ENCODE measurements at regions not wholly inside any gene's neighbourhood (a gene's known extent, or its start where the extent isn't known, plus 50 kb on each side); places are given as distances from the start of the nearest gene placed in this dataset.

GRCh38 chr10:114735946-114736345, 77.9 kb upstream of the ABLIM1 start:
- TF ChIP-seq YY2 (tag by site-specific recombination; IDR thresholded peaks at IDR 0.05): no peak
- TF ChIP-seq ZNF555 (tag by site-specific recombination; conservative IDR thresholded peaks at IDR 0.05): no peak
- no peak for TF ChIP-seq ZNF76 (tag by site-specific recombination; IDR thresholded peaks at IDR 0.05; ENCODE audit: borderline replicate concordance, low read depth)
- no peak for TF ChIP-seq ZSCAN30 (tag by site-specific recombination; IDR thresholded peaks at IDR 0.05)
- no peak for TF ChIP-seq ZNF521 (tag by site-specific recombination; IDR thresholded peaks at IDR 0.05)
- TF ChIP-seq ZNF621 (tag by site-specific recombination; IDR thresholded peaks at IDR 0.05): no peak
- TF ChIP-seq ZNF658 (tag by site-specific recombination; IDR thresholded peaks at IDR 0.05): no peak
- TF ChIP-seq ZNF600 (tag by site-specific recombination; IDR thresholded peaks at IDR 0.05): no peak
- TF ChIP-seq ZNF214 (tag by site-specific recombination; IDR thresholded peaks at IDR 0.05; ENCODE audit: borderline replicate concordance): no peak
- no peak for TF ChIP-seq HOXC10 (CRISPR knock-in tag; IDR thresholded peaks at IDR 0.05)
- no peak for TF ChIP-seq BCL11B (tag by site-specific recombination; IDR thresholded peaks at IDR 0.05; ENCODE audit: low read depth)
- TF ChIP-seq ZNF10 (tag by site-specific recombination; IDR thresholded peaks at IDR 0.05): no peak
- no peak for TF ChIP-seq ZNF561 (tag by site-specific recombination; IDR thresholded peaks at IDR 0.05; ENCODE audit: borderline replicate concordance)
- no peak for TF ChIP-seq ZNF341 (tag by site-specific recombination; IDR thresholded peaks at IDR 0.05; ENCODE audit: low read depth)
- H3K27ac ChIP-seq (ENCODE audit: extremely low read depth, low read depth, low read length): no peak overlapping the region

GRCh38 chr10:114743521-114744231, 77.9 kb upstream of the FHIP2A start:
- POLR2A ChIA-PET: no interaction called here
- no peak for TF ChIP-seq GLI2 (tag by site-specific recombination; IDR thresholded peaks at IDR 0.05; ENCODE audit: borderline replicate concordance, low read depth)
- no peak for TF ChIP-seq ZNF335 (tag by site-specific recombination; conservative IDR thresholded peaks at IDR 0.05)
- no peak for TF ChIP-seq SP2 (tag by site-specific recombination; IDR thresholded peaks at IDR 0.05)
- TF ChIP-seq EGR2 (tag by site-specific recombination; IDR thresholded peaks at IDR 0.05; ENCODE audit: low read depth): no peak
- no peak for TF ChIP-seq ZNF133 (tag by site-specific recombination; IDR thresholded peaks at IDR 0.05)
- no peak for TF ChIP-seq ZEB2 (tag by site-specific recombination; IDR thresholded peaks at IDR 0.05)
- TF ChIP-seq ZNF18 (tag by site-specific recombination; IDR thresholded peaks at IDR 0.05): no peak
- TF ChIP-seq ZNF670 (tag by site-specific recombination; IDR thresholded peaks at IDR 0.05; ENCODE audit: low read depth): no peak
- no peak for TF ChIP-seq PRDM1 (tag by site-specific recombination; IDR thresholded peaks at IDR 0.05)
- TF ChIP-seq ZNF596 (tag by site-specific recombination; IDR thresholded peaks at IDR 0.05): no peak
- TF ChIP-seq ZFP3 (tag by site-specific recombination; IDR thresholded peaks at IDR 0.05; ENCODE audit: low read depth): no peak
- no peak for TF ChIP-seq KLF10 (tag by site-specific recombination; IDR thresholded peaks at IDR 0.05)
- no peak for TF ChIP-seq ZNF404 (tag by site-specific recombination; IDR thresholded peaks at IDR 0.05)
- TF ChIP-seq ZNF426 (tag by site-specific recombination; IDR thresholded peaks at IDR 0.05): no peak
- TF ChIP-seq ZNF571 (tag by site-specific recombination; IDR thresholded peaks at IDR 0.05): no peak
- TF ChIP-seq ZNF433 (tag by site-specific recombination; IDR thresholded peaks at IDR 0.05; ENCODE audit: low read depth): no peak
- no peak for TF ChIP-seq ZNF398 (tag by site-specific recombination; IDR thresholded peaks at IDR 0.05)
- TF ChIP-seq ZNF302 (tag by site-specific recombination; IDR thresholded peaks at IDR 0.05; ENCODE audit: low read depth): no peak
- peaks cover 4% of the 10 kb centered on the region for H3K4me1 ChIP-seq (ENCODE audit: control insufficient read depth, insufficient read depth, low read length)
- no peaks in the 10 kb centered on the region for H3K36me3 ChIP-seq (ENCODE audit: control insufficient read depth in 2 of 2, insufficient read depth in 1 of 2, low read length in 2 of 2)
- no peaks in the 10 kb centered on the region for H3K9me3 ChIP-seq (ENCODE audit: control insufficient read depth, insufficient read depth, low read depth, low read length)
- CTCF ChIA-PET: no interaction called here
- no peak overlapping the region for H3K4me3 ChIP-seq (ENCODE audit: low read depth, low read length)
- H3K27ac ChIP-seq (ENCODE audit: extremely low read depth, low read depth, low read length): no peak overlapping the region

More at GRCh38 chr10:114735946-114736345, 77.9 kb upstream of the ABLIM1 start:
- no peak overlapping the region for H3K4me3 ChIP-seq (ENCODE audit: low read depth, low read length)
- H3K9me3 ChIP-seq (ENCODE audit: control insufficient read depth, insufficient read depth, low read depth, low read length): no peaks in the 10 kb centered on the region
- CTCF ChIA-PET: interaction anchor here (0.8 kb wide), 1 partner anchor 186 kb away, joined by 3 read pairs; no protein-coding TSS in a partner anchor
- H3K36me3 ChIP-seq (ENCODE audit: control insufficient read depth in 2 of 2, insufficient read depth in 1 of 2, low read length in 2 of 2): no peaks in the 10 kb centered on the region; a peak in 1 of 3 replicates
- peaks cover 5% of the 10 kb centered on the region; the same call in 1 of the 2 replicates for H3K4me1 ChIP-seq (ENCODE audit: control insufficient read depth, insufficient read depth, low read length)
- POLR2A ChIA-PET: interaction anchor here (0.6 kb wide), 2 partner anchors 31 to 32 kb away, joined by 3 to 7 read pairs; no protein-coding TSS in a partner anchor
